PC-9 (cell line): ENCODE measurements at regions not wholly inside any gene's neighbourhood (a gene's known extent, or its start where the extent isn't known, plus 50 kb on each side); places are given as distances from the start of the nearest gene placed in this dataset.

Experiments used
- BruUV-seq: library from RNA; stranded (reverse); fragments of 400-500 nt; replicated peaks from 2 replicates; lab custom pipeline; 2021; lab: Mats Ljungman, UMichigan
- CTCF ChIA-PET: fragments of 300-600 bp; sonication (Branson Sonifier 250); formaldehyde crosslinking; loops from one replicate; lab custom pipeline; 2022; ENCODE audit warnings: antibody characterized with exemption; lab: Charles Lee
- POLR2A ChIA-PET: fragments of 300-600 bp; sonication (Branson Sonifier 250); formaldehyde crosslinking; loops from one replicate; lab custom pipeline; 2022; ENCODE audit warnings: antibody characterized with exemption; ENCODE audit not compliant: unreplicated experiment; lab: Charles Lee
- DNase-seq, 2 experiments: peaks; one replicate each; pipeline versions ENCODE4 v3.0.0 to v3.0.0-alpha.2; 2015 to 2022; ENCODE audit warnings: mixed read lengths in 1 of 2
- H2AFZ ChIP-seq: fragments of 200-600 bp; sonication (generic); 2 replicates; pipeline ENCODE4 v1.8.1; 2017; ENCODE audit warnings: antibody characterized with exemption
- H3F3A ChIP-seq: fragments of 200-600 bp; sonication (generic); 2 replicates; pipeline ENCODE4 v1.8.1; 2017; ENCODE audit warnings: antibody characterized with exemption, mild to moderate bottlenecking, low read depth; ENCODE audit not compliant: insufficient read depth
- H3K27ac ChIP-seq: fragments of 200-600 bp; sonication (generic); 2 replicates; pipeline ENCODE4 v1.6.1; 2016; ENCODE audit warnings: mixed run types
- H3K27me3 ChIP-seq: fragments of 200-600 bp; sonication (generic); 2 replicates; pipeline ENCODE4 v1.6.1; 2016; ENCODE audit warnings: low read depth, mixed run types; ENCODE audit not compliant: insufficient read depth
- H3K36me3 ChIP-seq: fragments of 200-600 bp; sonication (generic); 2 replicates; pipeline ENCODE4 v1.6.1; 2016; ENCODE audit warnings: low read depth, mixed run types
- H3K4me1 ChIP-seq: fragments of 200-600 bp; sonication (generic); replicated peaks from 2 replicates; pipeline ENCODE4 v1.6.1; 2016; ENCODE audit warnings: mixed run types; ENCODE audit not compliant: insufficient read depth
- H3K4me2 ChIP-seq: fragments of 200-600 bp; sonication (generic); 2 replicates; pipeline ENCODE4 v1.6.1; 2017; ENCODE audit warnings: mixed run types
- H3K4me3 ChIP-seq: fragments of 200-600 bp; sonication (generic); 2 replicates; pipeline ENCODE4 v1.6.1; 2016; ENCODE audit warnings: mixed run types
- H3K79me2 ChIP-seq: fragments of 200-600 bp; sonication (generic); 2 replicates; pipeline ENCODE4 v1.6.1; 2017; ENCODE audit warnings: low read depth, mixed run types
- H3K9me2 ChIP-seq: fragments of 200-600 bp; sonication (generic); 2 replicates; pipeline ENCODE4 v1.8.1; 2017; ENCODE audit warnings: mild to moderate bottlenecking; ENCODE audit not compliant: insufficient read depth
- H3K9me3 ChIP-seq: fragments of 200-600 bp; sonication (generic); 2 replicates; pipeline ENCODE4 v1.8.1; 2016; ENCODE audit warnings: low read depth; ENCODE audit not compliant: insufficient read depth
- H4K20me1 ChIP-seq: fragments of 200-600 bp; sonication (generic); 2 replicates; pipeline ENCODE4 v1.8.1; 2017; ENCODE audit not compliant: insufficient read depth
- EZH2 ChIP-seq: fragments of 200-600 bp; sonication (generic); IDR thresholded peaks from 2 replicates; pipeline ENCODE4 v1.8.0; 2017; ENCODE audit warnings: antibody characterized with exemption, low read depth
- intact Hi-C: fragments of 100-400 bp; cut with micrococcal nuclease; formaldehyde crosslinking; loops from one replicate; pipeline ENCODE4 v1.10.0; 2022; ENCODE audit not compliant: unreplicated experiment
- TF ChIP-seq, protein P1 (sequence below): fragments of 200-600 bp; sonication (generic); conservative IDR thresholded peaks from 2 replicates; pipeline ENCODE4 v1.6.1; 2017; ENCODE audit warnings: mixed run types, antibody characterized with exemption, mild to moderate bottlenecking, moderate library complexity

DNA sequence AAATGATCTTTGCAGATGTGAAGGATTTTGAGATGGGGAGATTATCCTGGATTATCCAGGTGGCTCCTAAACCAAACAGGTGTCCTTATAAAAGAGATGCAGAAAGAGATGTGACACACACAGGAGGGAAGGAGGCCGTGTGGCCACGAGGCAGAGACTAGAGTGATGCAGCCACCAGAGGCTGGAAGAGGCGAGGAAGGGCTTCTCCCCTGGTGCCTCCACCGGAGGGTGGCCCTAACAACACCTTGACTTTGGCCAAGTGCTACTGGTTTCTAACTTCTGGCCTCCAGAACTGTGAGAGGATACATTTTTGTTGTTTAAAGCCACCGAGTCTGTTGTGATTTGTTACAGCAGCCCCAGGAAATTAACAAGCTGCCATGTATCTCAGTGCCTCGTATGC, 127.1 kb downstream of the ASB7 start:
- Histone ChIP-seq H3K79me2 (no peaks in the 10 kb centered on the region), H3K9me3 (no peaks in the 10 kb centered on the region), H3F3A (peaks cover 47% of the 10 kb centered on the region), H3K27me3 (no peaks in the 10 kb centered on the region), H3K4me3 (no peak overlapping the region), H2AFZ (no peak overlapping the region), H3K27ac (no peak overlapping the region), H4K20me1 (no peaks in the 10 kb centered on the region), H3K4me2 (no peak overlapping the region), H3K36me3 (no peaks in the 10 kb centered on the region), H3K4me1 (peaks cover 54% of the 10 kb centered on the region), H3K9me2 (no peaks in the 10 kb centered on the region)
- no peak for DNase-seq
- CTCF ChIA-PET, result no interaction called here
- POLR2A ChIA-PET, result interaction anchor here (0.7 kb wide), 1 partner anchor 1210 kb away, joined by 3 read pairs; no protein-coding TSS in a partner anchor
- TF ChIP-seq, protein P1, sequence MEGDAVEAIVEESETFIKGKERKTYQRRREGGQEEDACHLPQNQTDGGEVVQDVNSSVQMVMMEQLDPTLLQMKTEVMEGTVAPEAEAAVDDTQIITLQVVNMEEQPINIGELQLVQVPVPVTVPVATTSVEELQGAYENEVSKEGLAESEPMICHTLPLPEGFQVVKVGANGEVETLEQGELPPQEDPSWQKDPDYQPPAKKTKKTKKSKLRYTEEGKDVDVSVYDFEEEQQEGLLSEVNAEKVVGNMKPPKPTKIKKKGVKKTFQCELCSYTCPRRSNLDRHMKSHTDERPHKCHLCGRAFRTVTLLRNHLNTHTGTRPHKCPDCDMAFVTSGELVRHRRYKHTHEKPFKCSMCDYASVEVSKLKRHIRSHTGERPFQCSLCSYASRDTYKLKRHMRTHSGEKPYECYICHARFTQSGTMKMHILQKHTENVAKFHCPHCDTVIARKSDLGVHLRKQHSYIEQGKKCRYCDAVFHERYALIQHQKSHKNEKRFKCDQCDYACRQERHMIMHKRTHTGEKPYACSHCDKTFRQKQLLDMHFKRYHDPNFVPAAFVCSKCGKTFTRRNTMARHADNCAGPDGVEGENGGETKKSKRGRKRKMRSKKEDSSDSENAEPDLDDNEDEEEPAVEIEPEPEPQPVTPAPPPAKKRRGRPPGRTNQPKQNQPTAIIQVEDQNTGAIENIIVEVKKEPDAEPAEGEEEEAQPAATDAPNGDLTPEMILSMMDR, result no peak
- no peak for TF ChIP-seq EZH2
- no TSS peak for BruUV-seq
- intact Hi-C loops, result no loop called here

- intact Hi-C loops, result no loop called here
- no peak for TF ChIP-seq EZH2
- TF ChIP-seq, protein P1, result no peak
- Histone ChIP-seq H3K9me3 (no peaks in the 10 kb centered on the region), H3K9me2 (no peaks in the 10 kb centered on the region), H3K36me3 (no peaks in the 10 kb centered on the region), H3K4me3 (no peak overlapping the region), H3F3A (peaks cover 41% of the 10 kb centered on the region), H3K27me3 (no peaks in the 10 kb centered on the region), H3K4me1 (peaks cover 48% of the 10 kb centered on the region), H4K20me1 (no peaks in the 10 kb centered on the region), H3K4me2 (no peak overlapping the region), H3K27ac (no peak overlapping the region), H2AFZ (no peak overlapping the region), H3K79me2 (no peaks in the 10 kb centered on the region)
- BruUV-seq, result no TSS peak
- ChIA-PET POLR2A (interaction anchor here (0.7 kb wide), 1 partner anchor 1210 kb away, joined by 3 read pairs; no protein-coding TSS in a partner anchor), CTCF (no interaction called here)
- DNase-seq, result no peak
Observed at GRCh38 chr15:100730129-100730528, 127.7 kb downstream of the ASB7 start.

DNA sequence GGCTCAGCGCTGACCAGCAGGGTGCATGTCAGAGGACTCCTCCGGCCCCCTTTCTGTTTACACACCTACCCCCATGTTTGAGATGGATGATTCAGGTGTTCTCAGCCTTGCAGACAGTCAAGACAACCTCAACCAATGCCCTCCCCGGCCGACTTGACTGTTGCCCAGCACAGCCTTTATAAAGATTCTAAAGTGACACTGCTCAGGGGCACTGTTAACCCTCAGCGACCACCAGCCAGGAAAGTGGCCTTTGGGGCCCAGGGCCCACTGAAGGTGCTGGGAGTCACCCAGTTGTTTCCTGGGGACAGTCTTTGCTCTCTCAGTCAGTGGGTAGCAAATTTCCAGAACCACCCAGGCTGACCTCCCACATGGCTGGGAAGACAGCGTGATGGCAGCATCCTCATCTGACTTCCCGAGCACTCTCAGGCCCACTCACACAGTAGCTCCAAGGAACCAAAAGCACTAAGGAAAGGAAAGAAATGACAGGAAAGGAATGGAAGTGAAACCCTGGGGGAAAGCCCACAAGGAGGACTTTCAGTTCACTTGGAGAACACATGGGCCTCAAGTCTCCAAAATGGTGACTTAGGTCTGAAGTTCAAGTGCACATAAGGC, 128.4 kb downstream of the ASB7 start:
- no peaks in the 10 kb centered on the region for H3K9me3 ChIP-seq
- no TSS peak for BruUV-seq
- ChIA-PET CTCF (no interaction called here), POLR2A (no interaction called here)
- no peak for TF ChIP-seq EZH2
- TF ChIP-seq, protein P1, result no peak
- no peak overlapping the region for H3K4me3 ChIP-seq
- no peak overlapping the region for H2AFZ ChIP-seq
- no peaks in the 10 kb centered on the region for H3K9me2 ChIP-seq
- no peaks in the 10 kb centered on the region for H4K20me1 ChIP-seq
- H3K4me1 ChIP-seq, result peaks cover 41% of the 10 kb centered on the region
- H3K27me3 ChIP-seq, result no peaks in the 10 kb centered on the region
- peaks cover 39% of the 10 kb centered on the region for H3F3A ChIP-seq
- H3K27ac ChIP-seq, result no peak overlapping the region
- no peaks in the 10 kb centered on the region for H3K79me2 ChIP-seq
- intact Hi-C loops, result no loop called here
- no peaks in the 10 kb centered on the region for H3K36me3 ChIP-seq
- no peak for DNase-seq
- H3K4me2 ChIP-seq, result no peak overlapping the region
